Kidney glomerular epithelial cell (primary cell): ENCODE measurements at regions not wholly inside any gene's neighbourhood (a gene's known extent, or its start where the extent isn't known, plus 50 kb on each side); places are given as distances from the start of the nearest gene placed in this dataset.
A peak's percentile ranks its signal among the peaks of the same experiment; 100 is the strongest.

ENCODE experiments used
- DNase-seq: peaks from one replicate; lab custom pipeline; 2025; lab: John Stamatoyannopoulos, UW

DNA sequence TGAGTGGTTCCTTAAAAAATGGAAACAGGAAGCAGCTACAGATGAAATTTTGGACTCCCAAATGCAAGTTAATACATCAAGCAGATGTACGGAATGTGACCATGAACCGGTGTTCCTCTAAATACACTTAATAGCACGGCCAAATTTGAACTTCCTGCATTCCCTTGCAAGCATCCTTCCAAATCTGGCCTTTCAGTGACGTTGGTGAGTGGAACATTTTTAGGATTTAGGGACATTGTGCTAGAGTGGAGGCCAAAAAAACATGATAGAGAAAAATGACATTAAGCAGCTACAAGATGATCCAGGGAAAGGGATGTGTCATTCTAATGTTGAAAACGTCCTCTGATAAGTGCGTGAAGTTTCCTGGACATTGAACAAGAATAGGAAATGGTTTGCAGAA is 62.1 kb downstream of the CTAGE1 start:
- no peak for DNase-seq

DNA sequence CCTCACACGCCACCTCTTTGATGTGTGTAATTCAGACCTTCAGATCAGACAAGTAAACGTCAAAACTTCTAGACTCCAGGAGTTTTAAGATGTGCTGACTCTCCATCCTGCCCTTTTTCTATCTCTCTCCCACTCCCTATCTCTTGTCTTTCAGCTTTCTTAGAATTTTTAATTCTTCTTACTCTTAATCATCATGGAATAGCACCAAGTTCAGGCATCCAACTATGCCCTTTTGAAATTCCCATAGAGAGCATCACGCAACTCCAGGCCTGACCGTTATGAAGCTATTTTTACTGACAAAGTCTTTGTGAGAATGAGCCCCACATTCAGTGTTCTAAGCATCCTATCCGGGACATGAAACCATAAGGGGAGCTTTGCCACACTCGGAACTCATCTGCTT is 62.6 kb downstream of the CTAGE1 start:
- DNase-seq = no peak

DNA sequence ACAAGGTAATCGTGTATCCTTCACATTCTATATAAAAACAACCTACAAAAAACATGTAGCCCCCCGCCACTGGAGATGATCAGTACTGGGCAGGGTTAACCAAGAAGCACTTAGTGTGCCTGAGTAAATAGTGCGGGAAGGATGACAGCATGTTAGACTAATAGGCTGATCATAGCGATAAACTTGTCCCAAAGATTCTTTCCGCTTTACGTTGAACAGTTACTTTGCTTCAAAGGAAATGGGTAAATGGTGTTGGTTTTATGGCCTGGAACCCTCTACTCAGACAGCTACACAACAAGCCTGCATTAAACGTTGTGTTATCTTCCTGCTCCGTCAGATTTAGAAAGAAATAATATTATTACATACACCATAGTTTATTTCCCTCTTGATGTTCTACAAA is 67.7 kb downstream of the CTAGE1 start:
- no peak for DNase-seq

GRCh38 chr18:22349317-22349898 is 68.3 kb downstream of the CTAGE1 start:
- DNase-seq = no peak

- no peak for DNase-seq
Measured at GRCh38 chr18:22348521-22349316, 69.0 kb downstream of the CTAGE1 start.

GRCh38 chr18:22347606-22348511 is 69.9 kb downstream of the CTAGE1 start:
- no peak for DNase-seq

GRCh38 chr18:22346953-22347605 is 70.6 kb downstream of the CTAGE1 start:
- no peak for DNase-seq

GRCh38 chr18:22346401-22346952 is 71.2 kb downstream of the CTAGE1 start:
- peak; percentile 39 for DNase-seq

GRCh38 chr18:22345718-22346117 is 72.0 kb downstream of the CTAGE1 start:
- DNase-seq = no peak

- no peak for DNase-seq
Measured at GRCh38 chr18:22344908-22345670, 72.6 kb downstream of the CTAGE1 start.

- no peak for DNase-seq
Measured at GRCh38 chr18:22344445-22344844, 73.3 kb downstream of the CTAGE1 start.

GRCh38 chr18:22343613-22344012 is 74.1 kb downstream of the CTAGE1 start:
- no peak for DNase-seq

GRCh38 chr18:22342625-22343024 is 75.1 kb downstream of the CTAGE1 start:
- peak; percentile 59 for DNase-seq

- no peak for DNase-seq
Measured at GRCh38 chr18:22340331-22340730, 77.4 kb downstream of the CTAGE1 start.

- no peak for DNase-seq
Measured at GRCh38 chr18:22339913-22340312, 77.8 kb downstream of the CTAGE1 start.

- DNase-seq = no peak
Measured at GRCh38 chr18:22337833-22338232, 79.9 kb downstream of the CTAGE1 start.

DNA sequence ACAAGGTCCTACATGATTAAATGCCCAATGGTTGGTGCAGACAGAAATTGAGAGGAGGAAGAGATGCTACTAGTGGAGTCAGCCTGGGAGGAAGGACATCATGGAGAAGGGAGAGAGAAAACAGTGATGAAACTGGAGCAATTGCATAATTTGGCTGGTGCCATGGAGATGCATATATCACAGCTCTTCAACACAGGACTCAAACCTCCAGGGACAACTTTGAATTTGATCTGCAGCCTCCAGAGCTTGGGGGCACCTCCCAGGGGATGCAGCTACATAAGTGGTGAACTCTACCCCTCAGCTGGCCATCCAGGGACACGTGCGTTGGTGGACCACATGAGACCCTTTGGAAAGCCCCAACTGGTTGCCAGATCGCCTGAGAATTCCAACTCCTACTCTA is 80.4 kb downstream of the CTAGE1 start:
- DNase-seq = no peak

GRCh38 chr18:22336406-22336805 is 81.3 kb downstream of the CTAGE1 start:
- no peak for DNase-seq

- DNase-seq = no peak
Measured at GRCh38 chr18:22335731-22336198, 82.0 kb downstream of the CTAGE1 start.

- no peak for DNase-seq
Measured at GRCh38 chr18:22334567-22334966, 83.1 kb downstream of the CTAGE1 start.

GRCh38 chr18:22332590-22332989 is 85.1 kb downstream of the CTAGE1 start:
- DNase-seq = no peak
